Stimulated activated CD8-positive, alpha-beta memory T cell treated with anti-CD3 and anti-CD28 coated beads, Interleukin-15, amount 100 ng/mL, for 48 hours (primary cell): ENCODE measurements at regions not wholly inside any gene's neighbourhood (a gene's known extent, or its start where the extent isn't known, plus 50 kb on each side); places are given as distances from the start of the nearest gene placed in this dataset.

Experiments used
- DNase-seq, 2 donors: peaks; one replicate each; pipeline ENCODE4 v3.0.0-alpha.2; 2020; ENCODE audit warnings: low read depth in 2 of 2

DNA sequence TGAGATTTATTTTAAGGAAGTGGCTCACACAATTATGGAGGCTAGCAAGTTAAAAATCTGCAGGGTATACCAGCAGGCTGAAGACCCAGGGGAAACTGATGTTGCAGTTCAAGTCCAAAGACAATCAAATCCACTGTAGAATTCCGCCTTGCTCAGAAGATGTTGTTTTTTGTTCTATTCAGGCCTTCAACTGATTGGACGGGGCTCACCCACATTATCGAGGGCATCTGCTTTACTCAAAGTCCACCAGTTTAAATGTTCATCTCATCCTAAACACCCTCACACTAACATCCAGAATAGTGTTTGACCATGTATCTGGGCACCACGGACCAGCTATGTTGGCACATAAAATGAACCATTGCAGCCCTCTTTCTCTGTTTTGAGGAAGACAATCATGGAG is 211.2 kb upstream of the GPR26 start:
- no peak for DNase-seq

DNA sequence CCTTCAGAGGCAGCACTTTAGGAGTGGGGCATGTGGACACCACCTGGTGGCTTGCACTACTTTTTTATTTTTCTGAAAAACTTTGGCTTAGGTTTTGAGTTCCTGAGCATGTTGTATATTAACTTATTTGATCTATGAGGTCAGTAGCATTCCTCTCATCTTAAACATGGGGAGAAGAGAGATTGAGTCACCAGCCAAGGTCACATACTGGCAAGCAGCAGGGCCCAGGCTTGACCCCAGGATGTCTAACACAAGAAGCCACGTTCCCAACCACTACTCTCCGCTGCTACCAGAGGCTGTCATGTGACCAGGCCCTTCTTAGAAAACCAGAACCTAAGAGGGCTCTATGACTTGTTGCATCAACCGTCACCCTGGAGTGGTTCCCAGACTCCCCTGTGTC is 210.3 kb upstream of the GPR26 start:
- DNase-seq, result no peak

DNA sequence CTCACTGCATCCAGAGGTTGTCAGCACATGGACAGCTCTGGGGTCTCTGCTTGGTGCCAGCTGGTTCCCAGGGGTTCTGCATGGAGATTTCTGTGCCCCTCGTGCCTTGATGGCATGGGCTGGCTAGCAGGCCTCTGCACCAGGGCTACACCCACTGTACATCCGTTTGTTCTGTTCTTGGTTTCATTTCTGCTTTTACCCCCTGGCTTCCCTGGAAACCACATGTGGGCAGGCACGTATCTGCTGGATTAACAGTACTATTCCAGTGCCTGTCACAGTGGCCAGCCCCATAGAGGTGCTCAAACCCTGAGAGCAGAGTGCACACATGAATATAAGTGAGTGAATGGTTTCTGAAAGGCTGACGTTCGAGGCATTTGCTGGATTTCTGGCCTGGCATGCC is 207.2 kb upstream of the GPR26 start:
- no peak for DNase-seq

DNA sequence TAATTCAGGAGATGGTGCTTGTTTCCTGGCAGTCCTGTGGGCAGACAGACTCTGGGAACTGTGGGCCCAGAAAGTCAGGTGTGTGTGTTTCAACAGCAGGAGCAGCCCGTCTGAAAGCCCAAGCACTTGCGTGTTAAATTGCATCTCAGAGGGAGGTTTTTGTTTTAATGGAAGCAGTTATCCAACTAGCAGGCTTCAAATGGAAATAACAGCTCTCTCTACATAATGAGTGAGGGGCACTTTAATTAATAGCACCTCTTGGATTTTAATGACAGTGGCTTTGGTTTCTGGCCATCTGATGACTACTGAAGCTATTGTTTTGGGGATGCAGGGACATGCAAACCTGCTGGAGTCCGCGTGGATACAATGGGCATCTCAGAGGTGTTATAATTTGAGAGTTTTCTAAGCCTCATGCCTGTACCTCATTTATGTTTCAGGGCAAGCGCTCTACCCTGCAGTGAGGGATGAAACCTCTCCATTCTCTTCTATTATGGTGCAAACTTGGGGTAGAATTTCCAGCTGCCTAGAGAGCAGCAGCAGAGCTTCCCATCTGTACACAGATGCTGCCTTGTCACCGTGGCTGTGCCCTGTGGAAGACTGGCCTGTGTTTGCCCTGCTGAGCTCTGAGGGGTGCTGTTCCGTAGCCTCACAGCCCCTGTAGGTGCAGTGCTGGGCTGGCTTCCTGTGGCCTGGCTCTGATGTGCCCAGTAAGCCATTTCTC is 206.6 kb upstream of the GPR26 start:
- no peak for DNase-seq

DNA sequence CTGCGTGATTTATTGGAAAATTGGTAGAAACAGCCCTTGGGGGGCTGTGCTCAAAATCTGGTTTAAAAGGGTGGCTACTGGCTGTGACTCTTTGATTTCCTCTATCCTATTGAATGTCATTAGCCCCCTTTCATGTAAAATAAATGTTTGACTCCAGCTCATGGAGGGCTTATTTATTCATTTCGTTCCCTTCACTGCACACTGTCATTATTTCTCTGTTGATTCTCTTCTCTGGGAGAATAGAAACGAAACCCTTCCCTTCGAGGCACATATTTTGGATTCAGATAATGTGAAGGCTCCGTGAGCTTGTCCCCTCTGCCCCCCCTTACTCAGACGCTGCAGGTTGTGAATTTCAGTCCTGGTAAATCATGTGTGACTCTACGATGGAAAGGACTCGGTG is 203.9 kb upstream of the GPR26 start:
- DNase-seq, result no peak

DNA sequence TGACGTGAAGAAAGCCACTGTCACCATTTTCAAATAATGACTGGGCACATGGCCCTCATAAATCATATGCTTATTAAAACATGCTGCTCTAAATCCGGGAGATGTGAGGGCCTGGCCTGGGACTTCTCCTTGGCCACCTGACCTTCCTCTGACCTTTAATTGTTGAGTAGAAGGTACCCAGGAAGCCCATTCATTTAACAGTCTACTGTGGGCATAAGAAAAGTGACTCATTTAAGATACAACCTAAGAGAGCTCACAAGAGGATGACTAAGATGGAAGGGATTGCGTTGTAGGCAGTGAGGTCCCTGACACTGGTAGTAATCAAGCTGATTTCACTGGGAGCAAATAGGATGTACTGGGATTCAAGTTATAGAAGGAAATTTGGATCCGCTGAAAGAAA is 203.4 kb upstream of the GPR26 start:
- DNase-seq, result no peak

DNA sequence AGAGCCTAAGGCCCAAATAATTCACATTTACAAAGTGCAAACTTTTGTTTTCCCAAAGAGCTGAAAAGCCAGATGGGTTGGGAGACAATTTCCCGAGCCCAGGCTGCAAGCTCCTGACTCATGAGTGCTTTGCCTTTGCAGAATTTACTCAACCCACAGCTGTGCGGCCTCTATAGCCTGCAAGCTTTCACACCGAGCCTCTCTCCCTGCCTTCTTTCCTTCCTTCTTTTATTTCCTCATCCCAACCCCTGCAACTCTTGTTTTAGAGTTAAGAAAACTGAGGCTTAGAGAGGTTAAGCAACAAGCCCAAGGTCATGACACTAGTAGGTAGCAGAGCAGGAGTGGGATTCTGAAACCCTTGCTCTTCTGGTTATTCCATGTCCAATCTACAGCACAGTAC is 203.0 kb upstream of the GPR26 start:
- no peak for DNase-seq

DNA sequence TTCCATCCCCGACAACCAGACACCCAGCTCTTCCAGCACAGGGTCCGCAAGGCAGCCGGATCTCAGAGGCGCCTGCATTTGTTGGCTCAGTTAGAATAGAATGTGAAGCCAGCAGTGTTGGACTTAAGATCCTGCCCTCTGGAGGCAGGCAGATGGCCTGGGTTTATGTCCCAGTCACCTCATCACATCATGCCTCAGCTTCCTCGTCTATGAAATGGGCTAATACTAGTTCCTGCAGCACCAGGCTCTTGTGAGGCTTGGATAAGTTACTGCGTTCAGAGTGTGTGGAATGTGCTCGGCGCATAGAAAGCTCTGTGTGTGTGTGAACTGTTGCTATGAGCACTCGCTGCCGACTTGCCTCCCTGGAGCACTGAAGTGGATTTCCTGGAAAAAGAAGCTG is 202.5 kb upstream of the GPR26 start:
- DNase-seq, result no peak

DNA sequence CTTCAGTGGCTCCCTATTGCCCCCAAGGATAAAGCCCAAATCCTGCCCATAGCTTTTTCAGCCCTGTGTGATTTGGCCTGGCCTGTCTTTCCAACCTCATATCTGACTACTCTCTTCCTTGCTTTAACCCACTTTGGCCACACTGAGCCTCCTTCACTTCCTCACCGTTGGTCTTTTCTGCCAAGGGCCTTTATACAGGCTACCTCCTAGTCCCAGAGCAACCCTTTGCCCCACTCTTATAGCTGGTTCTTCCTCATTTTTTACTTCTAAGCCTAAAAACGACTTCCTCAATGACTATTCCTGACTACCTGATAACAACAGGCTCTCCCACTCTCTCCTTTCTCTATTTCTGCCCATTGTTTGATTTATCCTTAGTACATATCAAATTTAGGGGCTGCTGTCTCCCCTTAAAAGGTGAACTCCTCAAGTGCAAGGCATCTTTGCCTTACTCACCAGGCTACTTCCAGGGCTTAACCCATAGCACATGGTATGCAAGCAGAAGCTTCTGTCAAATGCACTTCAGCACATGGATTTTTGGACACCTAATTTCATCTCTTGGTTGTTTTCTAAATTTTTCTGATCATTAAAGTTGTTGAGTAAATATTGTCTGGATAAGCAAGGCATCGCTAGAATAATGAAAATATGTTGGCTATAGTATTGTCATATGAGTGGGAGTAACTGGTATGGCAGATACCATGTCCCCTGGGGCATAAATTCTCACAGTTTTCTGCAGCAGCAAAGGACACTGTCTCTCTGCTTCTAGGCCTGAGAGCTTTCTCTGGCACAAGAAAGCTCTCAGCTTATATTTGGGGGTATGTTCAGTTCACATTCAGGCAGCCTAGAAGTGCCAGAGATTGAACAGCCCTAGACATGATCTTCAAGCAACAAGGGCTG is 201.5 kb upstream of the GPR26 start:
- DNase-seq, result no peak

DNA sequence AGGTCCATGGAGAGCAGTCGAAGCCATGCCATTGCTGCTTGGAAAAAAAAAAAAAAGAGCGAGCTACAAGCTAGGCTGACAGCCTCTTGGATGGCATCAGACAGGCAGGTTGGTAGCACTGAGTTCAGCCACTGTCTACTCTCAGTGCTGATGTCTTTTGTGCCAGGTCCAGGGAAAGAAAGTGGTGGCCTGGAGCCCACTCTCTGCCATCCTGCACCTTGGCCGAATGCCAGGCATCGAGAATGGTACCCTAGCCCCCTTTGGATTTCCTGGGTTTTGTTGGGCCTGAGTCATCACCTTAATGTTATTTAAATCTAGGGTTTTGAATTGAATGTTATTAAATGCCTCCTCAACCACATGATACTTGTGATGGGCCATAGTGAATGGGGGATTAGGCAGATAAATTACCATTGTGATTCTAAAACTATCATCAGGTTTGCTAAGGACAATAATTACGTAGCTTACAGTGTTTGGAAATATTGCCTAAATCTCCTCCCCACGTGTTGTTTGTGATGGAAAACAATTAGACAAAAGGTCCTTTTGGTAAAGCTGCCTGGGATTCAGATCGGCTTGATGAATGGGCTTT is 195.7 kb upstream of the GPR26 start:
- DNase-seq, result no peak

DNA sequence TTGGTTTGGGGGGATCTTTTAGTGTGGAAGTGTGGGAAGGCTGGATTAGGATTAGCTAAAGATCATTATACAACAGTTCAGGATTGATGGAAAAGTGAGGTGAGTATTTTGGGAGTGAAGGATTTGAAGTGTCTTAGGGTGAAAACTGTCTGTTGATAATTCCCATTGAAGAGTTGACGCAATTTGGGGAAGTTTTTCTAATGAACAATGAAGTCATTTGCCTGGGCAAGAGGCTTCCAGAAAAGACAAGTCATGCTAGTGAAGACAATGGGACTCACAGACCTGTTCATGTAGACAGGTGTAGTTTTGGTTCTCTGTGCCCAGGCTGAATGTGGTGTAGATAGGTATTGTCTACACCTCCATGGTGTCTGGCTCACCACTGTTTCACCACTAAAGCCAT is 194.3 kb upstream of the GPR26 start:
- DNase-seq, result no peak

DNA sequence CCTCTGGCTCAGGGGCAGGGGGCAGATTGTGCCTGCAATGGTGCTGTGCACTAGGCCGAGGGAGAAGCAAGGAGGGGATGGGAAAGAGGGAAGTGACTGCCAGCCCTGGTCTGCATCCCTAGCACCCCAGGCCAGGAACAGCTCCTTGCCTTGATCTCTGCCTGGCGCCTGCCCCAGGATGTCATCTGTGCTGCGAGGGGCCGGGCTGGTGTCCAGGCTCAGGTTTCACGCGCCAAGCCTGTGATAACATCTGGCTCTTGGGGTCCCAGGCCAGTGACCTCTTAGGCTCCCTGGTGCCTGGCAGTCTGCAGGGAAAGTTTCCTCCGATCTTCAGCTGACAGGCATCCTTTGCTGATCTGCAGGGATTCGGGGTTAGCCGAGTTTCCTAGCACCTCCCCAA is 193.5 kb upstream of the GPR26 start:
- DNase-seq, result no peak

DNA sequence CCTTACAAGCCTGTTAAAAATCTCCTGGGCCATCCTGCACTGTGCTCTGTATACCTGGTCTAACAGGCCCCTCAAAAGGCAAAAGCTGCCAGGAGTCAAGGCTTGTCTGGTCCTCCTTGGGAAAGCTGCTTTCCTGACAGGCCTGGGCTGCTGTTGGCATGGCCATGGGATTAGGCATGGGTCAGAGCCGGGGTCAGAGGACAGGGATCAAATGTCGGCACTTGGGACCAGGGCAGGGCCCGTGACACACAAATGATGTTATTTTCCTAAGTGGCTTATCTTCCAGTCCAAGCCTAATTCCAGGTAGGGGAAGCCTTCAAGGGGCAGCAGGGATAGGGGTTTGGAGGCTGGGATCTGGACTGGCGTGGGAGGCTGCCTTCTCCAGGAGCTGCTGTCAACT is 191.5 kb upstream of the GPR26 start:
- DNase-seq, result no peak

DNA sequence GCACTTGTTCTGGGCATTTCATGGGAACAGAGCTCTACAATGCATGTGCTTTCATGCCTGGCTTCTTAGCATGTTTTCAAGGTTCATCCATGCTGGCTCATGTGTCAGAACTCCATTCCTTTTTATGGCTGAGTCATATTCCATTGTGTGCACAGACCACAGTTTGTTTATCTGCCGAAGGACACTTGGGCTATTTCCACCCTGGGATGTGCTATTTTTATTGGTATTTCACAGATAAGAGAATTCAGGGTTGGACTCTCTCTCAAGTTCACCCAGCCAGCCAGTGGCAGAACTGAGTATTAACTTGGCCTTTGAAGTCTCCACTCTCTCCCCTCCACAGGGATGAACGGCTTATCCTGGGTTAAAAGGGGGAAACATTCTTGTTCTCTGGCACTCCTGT is 190.7 kb upstream of the GPR26 start:
- DNase-seq, result no peak

DNA sequence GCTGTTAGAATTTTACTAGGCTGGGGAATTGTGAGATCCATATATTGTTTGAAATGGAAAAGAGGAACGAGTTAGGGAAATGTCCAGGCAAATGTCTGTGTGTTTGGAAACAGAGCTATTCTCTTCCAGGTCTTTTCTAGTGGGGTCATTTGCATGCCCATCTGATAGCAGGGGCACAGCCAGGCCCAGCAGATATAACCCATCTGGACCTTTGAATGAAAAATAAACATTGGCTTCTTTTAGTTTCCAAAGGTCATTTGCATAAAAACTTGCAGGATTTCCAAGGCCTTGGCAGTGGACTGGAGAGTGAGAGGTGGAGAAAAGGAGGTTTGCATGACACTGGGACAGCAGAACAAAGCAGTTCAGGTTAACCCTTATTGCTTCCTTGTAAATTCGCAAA is 188.0 kb upstream of the GPR26 start:
- no peak for DNase-seq

DNA sequence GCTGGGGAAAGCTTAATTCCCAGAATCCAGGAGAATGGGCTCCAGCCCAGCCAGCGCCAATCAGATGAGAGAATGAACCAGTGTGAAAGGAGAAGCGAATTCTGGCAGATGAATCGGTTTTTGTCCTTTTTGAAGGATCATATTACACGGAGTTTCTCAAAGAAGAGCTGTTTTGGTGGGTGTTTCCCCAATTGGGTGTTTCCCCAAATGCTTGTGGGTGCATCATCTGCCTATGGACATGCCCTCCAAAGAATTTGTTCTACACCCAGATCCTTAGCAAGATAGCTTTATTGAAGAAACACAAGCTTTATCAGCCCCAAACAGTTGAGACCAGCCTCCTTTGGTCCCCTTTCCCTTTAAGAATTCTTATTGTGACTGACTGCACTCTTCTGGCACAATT is 186.5 kb upstream of the GPR26 start:
- DNase-seq, result no peak

DNA sequence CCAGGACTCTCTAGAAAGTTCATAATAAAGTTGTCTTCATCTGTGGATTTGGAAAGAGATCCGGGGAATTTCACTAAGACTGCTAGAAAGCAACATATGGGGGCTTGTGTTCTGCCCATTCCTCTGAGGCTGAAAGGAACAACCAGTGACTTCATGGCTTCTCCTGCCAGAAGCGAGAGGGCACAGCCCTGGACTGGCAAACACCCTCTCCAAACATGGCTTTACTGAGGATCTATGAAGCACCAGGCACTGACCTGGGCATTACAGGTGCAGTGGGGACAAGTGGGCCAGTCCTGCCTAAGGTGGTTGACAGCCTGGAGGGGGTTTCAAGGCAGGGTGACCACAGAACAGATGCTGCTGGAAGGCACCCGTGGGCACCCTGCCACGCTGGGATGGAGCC is 185.8 kb upstream of the GPR26 start:
- DNase-seq, result no peak

DNA sequence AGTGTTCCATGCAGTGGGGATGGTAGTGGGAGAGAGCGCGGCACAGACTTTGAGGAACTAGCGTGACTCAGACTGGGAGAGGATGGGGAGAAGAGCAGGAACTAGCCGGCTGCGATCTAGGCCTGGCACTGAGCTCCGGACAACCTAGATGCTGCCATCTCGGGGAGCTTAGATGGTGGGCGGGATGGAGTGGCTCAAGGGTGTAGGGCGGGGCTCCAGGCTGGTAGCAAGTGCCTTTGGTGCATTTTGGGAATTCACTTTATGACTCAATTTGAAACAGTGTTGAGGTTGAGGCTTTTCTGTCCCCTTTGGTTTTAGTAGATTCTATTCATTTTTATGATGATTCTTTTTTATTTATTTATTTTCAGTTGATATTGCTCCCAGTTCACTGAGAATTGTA is 185.3 kb upstream of the GPR26 start:
- no peak for DNase-seq

DNA sequence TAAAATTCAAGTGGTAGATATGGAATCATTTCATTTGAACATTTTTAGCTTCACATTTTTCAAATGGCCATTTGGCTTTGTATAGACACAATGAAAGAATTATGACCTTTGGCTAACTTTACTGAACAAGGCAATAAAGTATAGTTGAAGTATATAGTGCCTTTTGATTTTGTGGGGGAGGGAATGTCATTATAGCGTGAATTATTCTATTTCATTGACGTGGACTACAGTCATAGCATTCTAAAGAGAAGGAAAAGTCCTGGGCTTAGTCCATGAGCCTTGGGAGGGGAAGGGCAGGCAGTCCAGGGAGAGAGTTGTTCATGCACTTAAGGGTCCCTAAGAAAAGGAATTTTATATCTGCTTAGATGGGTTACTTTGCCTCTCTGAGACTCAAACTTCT is 181.4 kb upstream of the GPR26 start:
- no peak for DNase-seq

DNA sequence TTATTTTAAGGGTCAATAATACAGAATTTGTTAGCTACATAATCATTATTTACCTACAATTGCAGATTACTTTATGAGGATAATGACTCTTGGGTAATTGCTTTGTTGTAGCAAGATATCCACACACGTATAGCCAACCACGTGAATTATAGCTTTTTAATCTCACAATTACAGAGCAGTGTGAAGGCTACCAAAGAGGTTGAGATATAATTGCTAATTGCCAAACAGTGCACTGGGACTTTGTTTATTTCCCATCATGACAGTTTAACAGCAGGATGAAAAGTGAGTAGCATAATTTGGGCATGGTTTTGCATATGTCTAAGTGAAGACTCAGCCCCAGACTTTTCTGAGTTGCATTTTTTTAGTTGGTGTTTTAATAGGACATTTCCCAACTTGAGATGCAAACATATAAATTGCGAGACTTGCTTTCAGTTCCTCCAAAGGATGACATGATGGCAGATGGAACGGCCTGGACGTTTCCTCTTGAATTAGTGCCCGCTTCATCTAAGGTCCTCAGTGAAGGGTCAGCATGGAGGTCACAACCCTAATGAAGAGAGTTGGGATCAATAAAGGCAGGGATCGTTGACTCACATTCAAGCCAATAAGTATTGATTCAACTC is 180.7 kb upstream of the GPR26 start:
- DNase-seq, result no peak

DNA sequence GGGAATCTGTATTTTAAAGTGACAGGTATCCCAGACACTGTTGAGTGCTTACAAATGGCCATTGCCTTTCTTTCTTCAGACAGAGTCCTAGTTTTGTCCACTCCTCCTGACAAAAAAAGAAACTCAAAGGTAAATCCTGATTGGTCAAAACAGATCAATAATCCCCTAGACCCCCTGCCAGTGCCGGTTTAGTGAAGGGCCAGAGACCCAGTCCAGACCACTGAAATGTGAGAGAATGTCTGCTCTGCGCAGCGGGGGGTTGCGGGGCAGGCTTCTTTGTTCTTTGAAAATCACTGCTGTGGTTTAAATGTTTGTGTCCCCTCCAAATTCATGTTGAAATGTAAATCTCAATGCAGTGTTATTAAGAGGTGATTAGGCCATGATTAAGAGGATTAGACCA is 177.7 kb upstream of the GPR26 start:
- DNase-seq, result no peak

DNA sequence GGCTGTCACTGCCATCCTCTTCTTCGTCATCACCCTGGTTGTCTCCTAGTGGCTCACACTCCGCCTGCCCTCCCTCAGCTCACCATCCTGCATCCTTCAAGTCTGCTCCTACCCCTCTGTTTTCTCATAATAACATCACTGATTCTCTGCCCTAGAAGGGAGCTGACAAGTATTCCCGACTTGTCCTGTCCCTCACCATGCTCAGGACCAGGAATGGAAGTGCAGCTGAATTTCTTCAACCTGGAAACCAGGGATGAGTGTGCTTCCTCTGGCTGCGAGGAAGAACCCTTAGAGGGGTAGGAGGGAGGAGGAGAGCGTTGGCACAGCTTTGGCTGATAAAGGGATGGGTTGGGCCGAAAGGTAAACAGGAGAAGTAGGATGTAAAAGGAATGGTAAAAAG is 174.8 kb upstream of the GPR26 start:
- no peak for DNase-seq

DNA sequence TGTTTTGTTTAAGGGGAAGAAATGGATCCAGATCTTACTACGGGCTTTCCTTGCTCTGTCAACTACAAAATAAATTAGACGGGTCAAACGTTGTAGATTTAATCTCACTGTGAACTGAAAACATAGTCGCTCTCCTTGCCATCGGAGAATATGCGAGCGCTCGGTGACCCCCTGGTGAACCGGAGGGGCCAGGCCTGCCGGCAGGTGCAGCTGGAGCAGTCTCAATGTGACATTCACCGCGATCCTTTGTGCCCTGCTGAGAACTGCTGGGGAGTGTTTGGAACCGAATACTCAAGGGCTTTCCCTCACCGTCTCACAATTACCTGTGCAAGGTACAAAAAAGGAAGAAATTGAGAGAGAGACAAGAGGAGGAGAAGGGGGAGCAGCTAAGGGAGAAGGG is 174.1 kb upstream of the GPR26 start:
- DNase-seq, result no peak
